ENCODE measurements at regions not wholly inside any gene's neighbourhood (a gene's known extent, or its start where the extent isn't known, plus 50 kb on each side); places are given as distances from the start of the nearest gene placed in this dataset.

DNA sequence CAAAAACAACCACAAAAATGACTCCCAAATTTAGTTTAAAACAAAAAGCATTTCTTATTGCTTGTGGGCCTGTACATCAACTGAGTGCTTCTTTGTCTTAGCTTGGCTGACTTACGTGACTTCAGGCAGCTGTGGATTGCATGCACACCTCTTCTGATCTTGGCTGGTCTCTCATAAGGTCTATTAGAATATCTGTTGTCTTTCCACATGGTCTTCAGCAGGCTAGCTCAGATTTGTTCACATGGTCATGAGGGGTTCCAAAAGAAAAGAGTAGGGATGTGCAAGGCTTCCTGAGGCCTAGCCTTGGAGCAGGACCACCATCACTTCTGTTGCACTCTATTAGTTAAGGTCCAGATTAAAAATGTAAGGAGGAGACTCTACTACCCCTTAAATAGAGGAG, 120.1 kb downstream of the LRRC70 start:
- no peak for TF ChIP-seq POLR2A (IDR thresholded peaks at IDR 0.05)
- TF ChIP-seq, protein P1, sequence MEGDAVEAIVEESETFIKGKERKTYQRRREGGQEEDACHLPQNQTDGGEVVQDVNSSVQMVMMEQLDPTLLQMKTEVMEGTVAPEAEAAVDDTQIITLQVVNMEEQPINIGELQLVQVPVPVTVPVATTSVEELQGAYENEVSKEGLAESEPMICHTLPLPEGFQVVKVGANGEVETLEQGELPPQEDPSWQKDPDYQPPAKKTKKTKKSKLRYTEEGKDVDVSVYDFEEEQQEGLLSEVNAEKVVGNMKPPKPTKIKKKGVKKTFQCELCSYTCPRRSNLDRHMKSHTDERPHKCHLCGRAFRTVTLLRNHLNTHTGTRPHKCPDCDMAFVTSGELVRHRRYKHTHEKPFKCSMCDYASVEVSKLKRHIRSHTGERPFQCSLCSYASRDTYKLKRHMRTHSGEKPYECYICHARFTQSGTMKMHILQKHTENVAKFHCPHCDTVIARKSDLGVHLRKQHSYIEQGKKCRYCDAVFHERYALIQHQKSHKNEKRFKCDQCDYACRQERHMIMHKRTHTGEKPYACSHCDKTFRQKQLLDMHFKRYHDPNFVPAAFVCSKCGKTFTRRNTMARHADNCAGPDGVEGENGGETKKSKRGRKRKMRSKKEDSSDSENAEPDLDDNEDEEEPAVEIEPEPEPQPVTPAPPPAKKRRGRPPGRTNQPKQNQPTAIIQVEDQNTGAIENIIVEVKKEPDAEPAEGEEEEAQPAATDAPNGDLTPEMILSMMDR (IDR thresholded peaks at IDR 0.05): no peak
- no peak for TF ChIP-seq POLR2AphosphoS5 (IDR thresholded peaks at IDR 0.05)

Data from transverse colon (tissue), 4 donors.